Chondrocyte (in vitro differentiated cells): ENCODE measurements at regions not wholly inside any gene's neighbourhood (a gene's known extent, or its start where the extent isn't known, plus 50 kb on each side); places are given as distances from the start of the nearest gene placed in this dataset.

ENCODE experiments used
- DNase-seq: peaks from one replicate; pipeline ENCODE4 v3.0.0; 2021; ENCODE audit warnings: mixed read lengths, low spot score
- H3K27ac Mint-ChIP-seq: one replicate; pipeline ENCODE4 v1.8.0; 2021; ENCODE audit warnings: mild to moderate bottlenecking, moderate library complexity, mixed read lengths; ENCODE audit not compliant: unreplicated experiment
- H3K27me3 Mint-ChIP-seq: 2 replicates; pipeline ENCODE4 v1.8.0; 2021; ENCODE audit warnings: low read depth, mixed read lengths
- H3K36me3 Mint-ChIP-seq: 2 replicates; pipeline ENCODE4 v1.8.0; 2021; ENCODE audit warnings: low read depth, mixed read lengths
- H3K4me1 Mint-ChIP-seq: 2 replicates; pipeline ENCODE4 v1.8.0; 2021; ENCODE audit warnings: low read depth, mild to moderate bottlenecking, mixed read lengths
- H3K4me3 Mint-ChIP-seq: one replicate; pipeline ENCODE4 v1.8.0; 2021; ENCODE audit warnings: mild to moderate bottlenecking, moderate library complexity, mixed read lengths; ENCODE audit not compliant: unreplicated experiment
- H3K9me3 Mint-ChIP-seq: 2 replicates; pipeline ENCODE4 v1.8.0; 2021; ENCODE audit warnings: low read depth, mixed read lengths
- TF ChIP-seq, protein P1 (sequence below): fragments of 200-600 bp; sonication (generic); IDR thresholded peaks from 2 replicates; pipeline ENCODE4 v1.5.0; 2021; ENCODE audit warnings: antibody characterized with exemption, mild to moderate bottlenecking, moderate library complexity

- TF ChIP-seq, protein P1, sequence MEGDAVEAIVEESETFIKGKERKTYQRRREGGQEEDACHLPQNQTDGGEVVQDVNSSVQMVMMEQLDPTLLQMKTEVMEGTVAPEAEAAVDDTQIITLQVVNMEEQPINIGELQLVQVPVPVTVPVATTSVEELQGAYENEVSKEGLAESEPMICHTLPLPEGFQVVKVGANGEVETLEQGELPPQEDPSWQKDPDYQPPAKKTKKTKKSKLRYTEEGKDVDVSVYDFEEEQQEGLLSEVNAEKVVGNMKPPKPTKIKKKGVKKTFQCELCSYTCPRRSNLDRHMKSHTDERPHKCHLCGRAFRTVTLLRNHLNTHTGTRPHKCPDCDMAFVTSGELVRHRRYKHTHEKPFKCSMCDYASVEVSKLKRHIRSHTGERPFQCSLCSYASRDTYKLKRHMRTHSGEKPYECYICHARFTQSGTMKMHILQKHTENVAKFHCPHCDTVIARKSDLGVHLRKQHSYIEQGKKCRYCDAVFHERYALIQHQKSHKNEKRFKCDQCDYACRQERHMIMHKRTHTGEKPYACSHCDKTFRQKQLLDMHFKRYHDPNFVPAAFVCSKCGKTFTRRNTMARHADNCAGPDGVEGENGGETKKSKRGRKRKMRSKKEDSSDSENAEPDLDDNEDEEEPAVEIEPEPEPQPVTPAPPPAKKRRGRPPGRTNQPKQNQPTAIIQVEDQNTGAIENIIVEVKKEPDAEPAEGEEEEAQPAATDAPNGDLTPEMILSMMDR = no peak
- H3K4me3 Mint-ChIP-seq = no peak overlapping the region
- no peaks in the 10 kb centered on the region for H3K4me1 Mint-ChIP-seq
- no peak overlapping the region for H3K27ac Mint-ChIP-seq
- no peak for DNase-seq
- H3K27me3 Mint-ChIP-seq = peaks cover 8% of the 10 kb centered on the region
- H3K36me3 Mint-ChIP-seq = peaks cover 13% of the 10 kb centered on the region
- peaks cover 18% of the 10 kb centered on the region for H3K9me3 Mint-ChIP-seq
These were observed 301.1 kb downstream of the TBL1XR1 start for GRCh38 chr3:176896165-176896564.

DNA sequence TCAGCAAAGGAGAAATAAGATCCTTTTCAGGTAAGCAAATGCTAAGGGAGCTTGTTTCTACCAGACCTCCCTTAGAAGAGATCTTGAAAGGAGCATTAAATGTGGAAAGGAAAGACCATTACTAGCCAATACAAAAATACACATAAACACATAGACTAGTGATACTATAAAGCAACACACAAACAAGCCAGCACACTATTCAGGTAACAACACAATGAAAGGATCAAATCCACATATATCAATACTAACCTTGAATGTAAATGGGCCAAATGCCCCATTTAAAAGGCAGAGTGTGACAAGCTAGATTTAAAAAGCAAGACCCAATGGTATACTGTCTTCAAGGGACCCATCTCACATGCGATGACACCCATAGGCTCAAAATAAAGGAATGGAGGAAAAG lies 317.6 kb downstream of the TBL1XR1 start:
- Mint-ChIP-seq H3K27me3 (peaks cover 3% of the 10 kb centered on the region), H3K4me1 (no peaks in the 10 kb centered on the region), H3K9me3 (peaks cover 40% of the 10 kb centered on the region), H3K27ac (no peak overlapping the region), H3K36me3 (peaks cover 9% of the 10 kb centered on the region), H3K4me3 (no peak overlapping the region)
- no peak for DNase-seq
- TF ChIP-seq, protein P1 = no peak

DNA sequence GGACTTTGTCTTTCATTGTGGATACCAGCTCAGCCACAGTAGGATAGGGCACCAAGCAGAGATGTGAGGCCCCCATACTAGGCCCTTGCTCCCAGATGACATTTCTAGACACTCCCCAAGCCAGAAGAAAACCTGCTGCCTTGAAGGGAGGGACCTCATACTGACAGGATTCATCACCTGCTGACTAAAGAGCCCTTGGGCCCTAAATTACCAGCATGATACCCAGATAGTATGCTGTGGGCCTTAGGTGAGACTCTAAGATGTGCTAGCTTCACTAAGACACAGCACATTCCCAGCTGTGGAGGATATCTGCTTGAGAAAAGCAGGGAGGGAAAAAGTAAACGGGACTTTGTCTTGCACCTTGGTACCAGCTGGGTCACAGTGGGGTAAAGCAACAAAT lies 324.0 kb downstream of the TBL1XR1 start:
- TF ChIP-seq, protein P1 = no peak
- no peak overlapping the region for H3K27ac Mint-ChIP-seq
- H3K4me3 Mint-ChIP-seq = no peak overlapping the region
- H3K4me1 Mint-ChIP-seq = peaks cover 6% of the 10 kb centered on the region
- DNase-seq = no peak
- no peaks in the 10 kb centered on the region for H3K27me3 Mint-ChIP-seq
- peaks cover 6% of the 10 kb centered on the region for H3K36me3 Mint-ChIP-seq
- H3K9me3 Mint-ChIP-seq = peaks cover 9% of the 10 kb centered on the region

- TF ChIP-seq, protein P1 = peak; percentile 87
- no peak overlapping the region for H3K4me3 Mint-ChIP-seq
- H3K9me3 Mint-ChIP-seq = peaks cover 9% of the 10 kb centered on the region
- H3K4me1 Mint-ChIP-seq = peaks cover 6% of the 10 kb centered on the region
- DNase-seq = no peak
- peaks cover 6% of the 10 kb centered on the region for H3K36me3 Mint-ChIP-seq
- H3K27me3 Mint-ChIP-seq = no peaks in the 10 kb centered on the region
- H3K27ac Mint-ChIP-seq = peak overlapping the region; percentile 11
These were observed 324.5 kb downstream of the TBL1XR1 start for GRCh38 chr3:176872771-176873209.

- H3K27ac Mint-ChIP-seq = no peak overlapping the region
- no peaks in the 10 kb centered on the region for H3K27me3 Mint-ChIP-seq
- H3K4me1 Mint-ChIP-seq = peaks cover 6% of the 10 kb centered on the region
- H3K9me3 Mint-ChIP-seq = peaks cover 8% of the 10 kb centered on the region
- H3K4me3 Mint-ChIP-seq = no peak overlapping the region
- peaks cover 6% of the 10 kb centered on the region for H3K36me3 Mint-ChIP-seq
- TF ChIP-seq, protein P1 = no peak
- DNase-seq = no peak
These were observed 326.8 kb downstream of the TBL1XR1 start for GRCh38 chr3:176870451-176870850.
